Hepatocyte (in vitro differentiated cells): ENCODE measurements at regions not wholly inside any gene's neighbourhood (a gene's known extent, or its start where the extent isn't known, plus 50 kb on each side); places are given as distances from the start of the nearest gene placed in this dataset.

Experiments
- EZH2 ChIP-seq: fragments of 200-600 bp; sonication (generic); IDR thresholded peaks from 2 replicates; pipeline ENCODE4 v1.6.1; 2016; ENCODE audit warnings: antibody characterized with exemption, mild to moderate bottlenecking, borderline replicate concordance
- EZH2phosphoT487 ChIP-seq: fragments of 200-600 bp; sonication (generic); IDR thresholded peaks from one replicate; pipeline ENCODE4 v1.6.1; 2018; ENCODE audit warnings: antibody characterized with exemption, mild to moderate bottlenecking, low read depth, moderate library complexity; ENCODE audit not compliant: unreplicated experiment, severe bottlenecking
- TF ChIP-seq, protein P1 (sequence below): fragments of 200-600 bp; sonication (generic); IDR thresholded peaks from 2 replicates; pipeline ENCODE4 v1.5.1; 2016; ENCODE audit warnings: antibody characterized with exemption, mild to moderate bottlenecking; ENCODE audit not compliant: poor library complexity

DNA sequence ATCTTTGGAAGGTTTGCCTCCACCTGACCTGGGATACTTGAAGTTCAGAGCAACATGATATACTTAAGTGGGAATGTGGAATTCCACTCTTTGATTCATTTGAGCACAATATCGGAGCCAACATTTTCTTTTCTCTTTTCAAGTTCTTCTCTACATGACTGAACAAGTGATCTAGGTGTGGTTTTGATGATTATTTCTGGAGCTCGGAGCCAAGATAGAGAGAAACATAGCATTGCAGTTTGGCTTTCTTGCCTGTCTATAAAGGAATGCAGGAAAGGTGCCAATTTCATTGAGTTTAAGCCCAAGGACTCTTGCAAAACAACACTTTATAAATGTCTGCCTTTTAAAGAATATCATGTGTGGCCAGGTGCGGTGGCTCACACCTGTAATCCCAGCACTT, 124.2 kb upstream of the FAM83B start:
- TF ChIP-seq, protein P1, sequence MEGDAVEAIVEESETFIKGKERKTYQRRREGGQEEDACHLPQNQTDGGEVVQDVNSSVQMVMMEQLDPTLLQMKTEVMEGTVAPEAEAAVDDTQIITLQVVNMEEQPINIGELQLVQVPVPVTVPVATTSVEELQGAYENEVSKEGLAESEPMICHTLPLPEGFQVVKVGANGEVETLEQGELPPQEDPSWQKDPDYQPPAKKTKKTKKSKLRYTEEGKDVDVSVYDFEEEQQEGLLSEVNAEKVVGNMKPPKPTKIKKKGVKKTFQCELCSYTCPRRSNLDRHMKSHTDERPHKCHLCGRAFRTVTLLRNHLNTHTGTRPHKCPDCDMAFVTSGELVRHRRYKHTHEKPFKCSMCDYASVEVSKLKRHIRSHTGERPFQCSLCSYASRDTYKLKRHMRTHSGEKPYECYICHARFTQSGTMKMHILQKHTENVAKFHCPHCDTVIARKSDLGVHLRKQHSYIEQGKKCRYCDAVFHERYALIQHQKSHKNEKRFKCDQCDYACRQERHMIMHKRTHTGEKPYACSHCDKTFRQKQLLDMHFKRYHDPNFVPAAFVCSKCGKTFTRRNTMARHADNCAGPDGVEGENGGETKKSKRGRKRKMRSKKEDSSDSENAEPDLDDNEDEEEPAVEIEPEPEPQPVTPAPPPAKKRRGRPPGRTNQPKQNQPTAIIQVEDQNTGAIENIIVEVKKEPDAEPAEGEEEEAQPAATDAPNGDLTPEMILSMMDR: no peak
- no peak for TF ChIP-seq EZH2
- TF ChIP-seq EZH2phosphoT487: no peak
